Thoracic aorta (tissue), 2 donors: ENCODE measurements at regions not wholly inside any gene's neighbourhood (a gene's known extent, or its start where the extent isn't known, plus 50 kb on each side); places are given as distances from the start of the nearest gene placed in this dataset.
"Not testable (repeated sequence)": the region's sequence is repeated elsewhere in the genome, so short reads cannot be mapped to it uniquely, and the experiment has no call there.

Experiments used
- ATAC-seq: fragments of 150-250 bp; one replicate; pipeline ENCODE4 v1.8.0; 2017; ENCODE audit warnings: low read depth; ENCODE audit not compliant: insufficient number of reproducible peaks, low FRiP score
- DNase-seq: peaks from one replicate; pipeline ENCODE4 v3.0.0-alpha.2; 2020; ENCODE audit warnings: low spot score
- H3K27ac ChIP-seq, 2 donors: fragments of 200-600 bp; sonication (generic); 1 replicate in 1 of 2; 2 replicates in 1 of 2; pipeline ENCODE4 v1.5.1; 2016; ENCODE audit warnings: mild to moderate bottlenecking in 2 of 2, moderate library complexity in 2 of 2
- H3K27me3 ChIP-seq: fragments of 200-600 bp; sonication (generic); replicated peaks from 2 replicates; pipeline ENCODE4 v1.6.0; 2016; ENCODE audit warnings: mild to moderate bottlenecking; ENCODE audit not compliant: insufficient read depth
- H3K36me3 ChIP-seq: fragments of 200-600 bp; sonication (generic); one replicate; pipeline ENCODE4 v1.5.1; 2016
- H3K4me1 ChIP-seq, 2 donors: fragments of 200-600 bp; sonication (generic); 1 replicate in 1 of 2; 2 replicates in 1 of 2; pipeline versions ENCODE4 v1.5.1 to v1.6.0; 2016; ENCODE audit warnings: low read depth in 2 of 2, mild to moderate bottlenecking in 1 of 2; ENCODE audit not compliant: control insufficient read depth in 1 of 2
- H3K4me3 ChIP-seq: fragments of 200-600 bp; sonication (generic); 2 replicates; pipeline ENCODE4 v1.5.1; 2016; ENCODE audit warnings: mild to moderate bottlenecking
- H3K9me3 ChIP-seq: fragments of 200-600 bp; sonication (generic); 2 replicates; pipeline ENCODE4 v1.5.1; 2016
- TF ChIP-seq, protein P1 (sequence below): fragments of 200-600 bp; sonication (generic); IDR thresholded peaks from one replicate; pipeline ENCODE4 v1.5.1; 2019; ENCODE audit warnings: antibody characterized with exemption

DNA sequence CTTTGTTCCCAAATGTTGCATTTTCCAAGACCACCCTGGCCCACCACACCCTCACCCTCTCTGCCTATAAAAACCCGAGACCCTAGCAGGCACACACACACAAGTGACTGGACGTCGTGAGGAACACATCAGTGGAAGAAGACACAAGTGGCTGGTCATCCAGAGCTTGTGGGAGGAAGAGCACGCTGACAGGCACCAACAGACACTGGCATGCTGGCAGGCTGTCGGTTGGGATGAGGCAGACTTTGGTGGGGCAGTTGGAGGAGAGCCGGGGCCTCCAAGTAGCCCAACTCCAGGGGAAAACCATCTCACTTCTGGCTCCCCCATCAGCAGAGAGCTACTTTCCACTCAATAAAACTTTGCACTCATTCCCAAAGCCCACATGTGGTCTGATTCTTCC is 225.5 kb upstream of the ZEB2 start:
- DNase-seq (no peak), ATAC-seq (no peak)
- TF ChIP-seq, protein P1, sequence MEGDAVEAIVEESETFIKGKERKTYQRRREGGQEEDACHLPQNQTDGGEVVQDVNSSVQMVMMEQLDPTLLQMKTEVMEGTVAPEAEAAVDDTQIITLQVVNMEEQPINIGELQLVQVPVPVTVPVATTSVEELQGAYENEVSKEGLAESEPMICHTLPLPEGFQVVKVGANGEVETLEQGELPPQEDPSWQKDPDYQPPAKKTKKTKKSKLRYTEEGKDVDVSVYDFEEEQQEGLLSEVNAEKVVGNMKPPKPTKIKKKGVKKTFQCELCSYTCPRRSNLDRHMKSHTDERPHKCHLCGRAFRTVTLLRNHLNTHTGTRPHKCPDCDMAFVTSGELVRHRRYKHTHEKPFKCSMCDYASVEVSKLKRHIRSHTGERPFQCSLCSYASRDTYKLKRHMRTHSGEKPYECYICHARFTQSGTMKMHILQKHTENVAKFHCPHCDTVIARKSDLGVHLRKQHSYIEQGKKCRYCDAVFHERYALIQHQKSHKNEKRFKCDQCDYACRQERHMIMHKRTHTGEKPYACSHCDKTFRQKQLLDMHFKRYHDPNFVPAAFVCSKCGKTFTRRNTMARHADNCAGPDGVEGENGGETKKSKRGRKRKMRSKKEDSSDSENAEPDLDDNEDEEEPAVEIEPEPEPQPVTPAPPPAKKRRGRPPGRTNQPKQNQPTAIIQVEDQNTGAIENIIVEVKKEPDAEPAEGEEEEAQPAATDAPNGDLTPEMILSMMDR: no peak

DNA sequence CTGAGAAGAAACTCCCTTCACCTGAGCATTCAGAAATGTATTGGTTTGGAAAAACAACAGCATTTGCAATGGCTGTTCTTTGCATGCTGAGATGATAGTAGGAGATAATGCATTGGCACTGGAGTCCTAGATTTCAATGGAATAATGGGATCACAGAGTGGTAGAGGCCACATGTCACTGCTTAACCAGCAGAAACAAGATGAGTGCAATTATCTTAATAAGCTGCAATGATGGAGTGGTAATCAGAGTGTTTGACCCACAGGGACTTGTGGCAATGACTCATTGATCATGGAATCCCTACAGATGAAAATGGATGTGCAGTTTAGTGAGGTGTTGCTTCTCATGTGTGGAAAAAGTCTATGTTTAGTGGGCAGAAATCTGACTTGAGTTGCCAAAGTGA is 218.8 kb upstream of the ZEB2 start:
- ATAC-seq (no peak), DNase-seq (no peak)
- no peak overlapping the region for H3K4me3 ChIP-seq
- no peak overlapping the region for H3K27ac ChIP-seq
- no peaks in the 10 kb centered on the region for H3K27me3 ChIP-seq
- H3K36me3 ChIP-seq: no peaks in the 10 kb centered on the region
- H3K9me3 ChIP-seq: no peaks in the 10 kb centered on the region
- no peaks in the 10 kb centered on the region for H3K4me1 ChIP-seq
- TF ChIP-seq, protein P1: no peak

More for the DNA sequence above, 225.5 kb upstream of the ZEB2 start:
- no peaks in the 10 kb centered on the region for H3K36me3 ChIP-seq
- no peak overlapping the region for H3K4me3 ChIP-seq
- peaks cover 25% of the 10 kb centered on the region for H3K9me3 ChIP-seq
- H3K27ac ChIP-seq: no peak overlapping the region
- H3K27me3 ChIP-seq: no peaks in the 10 kb centered on the region
- H3K4me1 ChIP-seq: no peaks in the 10 kb centered on the region

DNA sequence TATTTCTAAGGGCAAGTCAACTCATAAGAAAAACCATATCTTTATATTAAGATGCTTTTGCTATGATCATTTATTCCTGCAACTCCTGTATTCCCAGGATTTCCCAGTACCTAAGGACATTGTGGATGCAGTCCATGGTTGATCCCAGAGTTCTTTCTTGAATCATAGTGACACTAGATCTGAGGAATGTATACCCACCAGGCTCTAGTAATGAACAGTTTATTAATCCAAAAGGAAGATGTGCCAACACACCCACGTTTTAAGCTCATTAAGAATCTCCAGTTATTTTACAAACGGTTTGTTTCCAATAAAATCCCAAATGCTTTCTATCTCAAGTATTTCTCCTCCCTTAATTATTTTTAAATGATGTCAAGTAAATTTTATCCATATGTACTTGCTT is 210.8 kb upstream of the ZEB2 start:
- no peak for DNase-seq
- Histone ChIP-seq H3K27ac (no peak overlapping the region), H3K4me3 (no peak overlapping the region), H3K4me1 (no peaks in the 10 kb centered on the region), H3K36me3 (no peaks in the 10 kb centered on the region), H3K9me3 (no peaks in the 10 kb centered on the region), H3K27me3 (no peaks in the 10 kb centered on the region)
- TF ChIP-seq, protein P1: no peak
- ATAC-seq: no peak

DNA sequence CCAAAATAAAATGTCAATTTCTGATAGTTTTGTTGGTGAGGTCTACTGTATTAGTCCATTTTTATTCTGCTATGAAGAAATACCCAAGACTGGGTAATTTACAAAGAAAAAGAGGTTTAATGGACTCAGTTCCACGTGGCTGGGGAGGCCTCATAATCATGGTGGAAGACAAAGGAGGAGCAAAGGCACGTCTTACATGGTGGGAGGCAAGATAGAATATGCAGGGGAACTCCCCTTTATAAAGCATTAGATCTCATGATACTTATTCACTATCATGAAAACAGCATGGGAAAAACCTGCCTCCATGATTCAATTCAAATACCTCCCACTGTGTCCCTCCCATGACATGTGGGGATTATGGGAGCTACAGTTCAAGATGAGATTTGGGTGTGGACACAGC is 204.5 kb upstream of the ZEB2 start:
- not testable (repeated sequence) for H3K9me3 ChIP-seq, H3K4me1 ChIP-seq, H3K36me3 ChIP-seq, DNase-seq, H3K27ac ChIP-seq, ATAC-seq, H3K4me3 ChIP-seq, H3K27me3 ChIP-seq

DNA sequence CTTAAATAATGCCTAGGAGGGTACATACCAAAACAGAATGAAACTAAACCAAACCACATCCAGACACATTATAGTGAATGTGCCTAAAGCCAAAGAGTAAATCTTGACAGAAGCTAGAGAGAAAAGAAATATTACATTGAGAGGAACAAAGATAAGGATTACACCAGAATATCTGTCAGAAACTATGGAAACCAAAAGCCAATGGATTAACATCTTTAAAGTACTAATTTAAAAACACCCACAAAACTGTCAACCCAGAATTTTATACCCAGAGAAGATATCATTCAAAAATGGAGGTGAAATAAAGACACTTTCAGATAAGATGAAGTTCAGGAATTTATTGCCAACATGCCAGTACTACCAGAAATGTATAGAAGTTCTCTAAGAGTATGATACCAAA is 198.5 kb upstream of the ZEB2 start:
- DNase-seq (no peak), ATAC-seq (no peak)
- Histone ChIP-seq H3K27me3 (no peaks in the 10 kb centered on the region), H3K9me3 (peaks cover 11% of the 10 kb centered on the region), H3K36me3 (no peaks in the 10 kb centered on the region), H3K4me1 (peaks cover 12 to 13% of the 10 kb centered on the region in 2 donors), H3K4me3 (no peak overlapping the region), H3K27ac (no peak overlapping the region)
- TF ChIP-seq, protein P1: no peak

DNA sequence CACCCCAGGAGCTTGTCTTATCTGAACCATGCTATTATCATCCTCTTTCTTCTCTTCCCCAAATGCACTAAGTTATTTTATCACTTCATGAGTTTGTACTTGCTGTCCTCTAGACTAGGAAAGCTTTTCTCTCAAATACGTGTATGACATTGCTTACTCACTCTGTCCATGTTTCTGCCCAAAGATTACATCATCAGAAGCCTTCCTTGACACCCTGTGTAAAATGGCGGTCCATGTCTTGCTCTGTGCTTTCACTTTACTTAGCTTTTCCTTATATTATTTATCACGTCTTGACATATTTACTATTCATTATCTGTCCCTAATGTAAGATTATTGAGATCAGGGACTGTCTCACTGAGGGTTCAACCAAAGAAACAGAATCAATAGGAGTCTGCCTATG is 196.1 kb upstream of the ZEB2 start:
- Histone ChIP-seq H3K9me3 (peaks cover 11% of the 10 kb centered on the region), H3K4me1 (peaks cover 22 to 35% of the 10 kb centered on the region in 2 donors), H3K4me3 (no peak overlapping the region), H3K27ac (no peak overlapping the region), H3K27me3 (no peaks in the 10 kb centered on the region), H3K36me3 (no peaks in the 10 kb centered on the region)
- TF ChIP-seq, protein P1: no peak
- DNase-seq: no peak
- ATAC-seq: no peak
